SK-N-SH treated with all-trans-retinoic acid at 6 μM for 48 hours (cell line): ENCODE measurements at regions not wholly inside any gene's neighbourhood (a gene's known extent, or its start where the extent isn't known, plus 50 kb on each side); places are given as distances from the start of the nearest gene placed in this dataset.

Experiments used
- RARB ChIP-seq: fragments of 250-450 bp; sonication (Bioruptor Pico); IDR thresholded peaks from 2 replicates; pipeline ENCODE4 v1.8.0; 2021; ENCODE audit warnings: mild to moderate bottlenecking, moderate library complexity
- ZC3H10 ChIP-seq: fragments of 250-450 bp; sonication (Bioruptor Pico); IDR thresholded peaks from 2 replicates; pipeline ENCODE4 v1.5.1; 2021; ENCODE audit warnings: mild to moderate bottlenecking, moderate library complexity
- ZFP3 ChIP-seq: fragments of 250-450 bp; sonication (Bioruptor Pico); IDR thresholded peaks from 2 replicates; pipeline ENCODE4 v1.5.0; 2020; ENCODE audit warnings: mild to moderate bottlenecking, moderate library complexity
- ZFP30 ChIP-seq: fragments of 450-650 bp; formaldehyde crosslinking; IDR thresholded peaks from 2 replicates; pipeline ENCODE4 v1.5.0; 2022; ENCODE audit warnings: mild to moderate bottlenecking, moderate library complexity
- TF ChIP-seq, protein P1 (sequence below): fragments of 250-450 bp; sonication (Bioruptor Pico); IDR thresholded peaks from 2 replicates; pipeline ENCODE4 v1.8.0; 2021; ENCODE audit warnings: low read depth, mild to moderate bottlenecking, moderate library complexity, borderline replicate concordance

DNA sequence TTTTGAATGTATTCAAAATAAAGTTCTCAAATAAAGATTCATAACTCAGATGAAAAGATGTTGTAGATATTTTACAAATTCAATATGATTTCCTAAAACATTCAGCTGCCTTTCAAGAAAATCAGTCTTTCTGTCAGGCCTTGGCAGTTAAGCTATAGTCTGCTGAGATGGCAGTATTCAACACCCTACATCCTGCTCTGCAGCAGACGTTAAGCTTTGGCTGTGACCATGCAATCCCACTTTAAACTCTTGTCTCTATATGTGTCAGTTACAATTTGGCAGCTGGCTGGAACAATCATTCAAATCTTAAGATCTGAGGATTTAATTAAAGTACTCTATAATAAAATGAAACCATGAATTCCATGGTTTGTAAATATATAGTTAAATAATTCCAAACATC lies 567.3 kb upstream of the ZNF804A start:
- TF ChIP-seq, protein P1, sequence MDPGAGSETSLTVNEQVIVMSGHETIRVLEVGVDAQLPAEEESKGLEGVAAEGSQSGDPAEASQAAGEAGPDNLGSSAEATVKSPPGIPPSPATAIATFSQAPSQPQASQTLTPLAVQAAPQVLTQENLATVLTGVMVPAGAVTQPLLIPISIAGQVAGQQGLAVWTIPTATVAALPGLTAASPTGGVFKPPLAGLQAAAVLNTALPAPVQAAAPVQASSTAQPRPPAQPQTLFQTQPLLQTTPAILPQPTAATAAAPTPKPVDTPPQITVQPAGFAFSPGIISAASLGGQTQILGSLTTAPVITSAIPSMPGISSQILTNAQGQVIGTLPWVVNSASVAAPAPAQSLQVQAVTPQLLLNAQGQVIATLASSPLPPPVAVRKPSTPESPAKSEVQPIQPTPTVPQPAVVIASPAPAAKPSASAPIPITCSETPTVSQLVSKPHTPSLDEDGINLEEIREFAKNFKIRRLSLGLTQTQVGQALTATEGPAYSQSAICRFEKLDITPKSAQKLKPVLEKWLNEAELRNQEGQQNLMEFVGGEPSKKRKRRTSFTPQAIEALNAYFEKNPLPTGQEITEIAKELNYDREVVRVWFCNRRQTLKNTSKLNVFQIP (CRISPR knock-in tag): no peak
- no peak for TF ChIP-seq RARB (CRISPR knock-in tag)
- TF ChIP-seq ZFP30: no peak
- TF ChIP-seq ZFP3 (CRISPR knock-in tag): no peak
- TF ChIP-seq ZC3H10 (CRISPR knock-in tag): no peak
